WTC11 (cell line): ENCODE measurements at regions not wholly inside any gene's neighbourhood (a gene's known extent, or its start where the extent isn't known, plus 50 kb on each side); places are given as distances from the start of the nearest gene placed in this dataset.

ENCODE experiments used
- ATAC-seq: fragments of 200-7000 bp; cut with Tn5 transposase; 2 replicates; pipeline ENCODE4 v1.10.0; 2021; ENCODE audit warnings: mild to moderate bottlenecking, moderate library complexity
- CTCF ChIA-PET: fragments of 300-600 bp; sonication (Branson Sonifier 250); formaldehyde crosslinking; loops from one replicate; lab custom pipeline; 2021; ENCODE audit warnings: antibody characterized with exemption; lab: Charles Lee
- POLR2A ChIA-PET: fragments of 350-600 bp; sonication (Branson Sonifier 250); formaldehyde crosslinking; loops from one replicate; lab custom pipeline; 2021; ENCODE audit warnings: antibody characterized with exemption; lab: Charles Lee
- DNase-seq: peaks from one replicate; pipeline ENCODE4 v3.0.0; 2021; ENCODE audit warnings: low spot score
- H3K27ac Mint-ChIP-seq: 2 replicates; pipeline ENCODE4 v1.8.0; 2021; ENCODE audit warnings: mixed read lengths
- H3K27me3 Mint-ChIP-seq: 2 replicates; pipeline ENCODE4 v1.8.0; 2021; ENCODE audit warnings: low read depth, mild to moderate bottlenecking, moderate library complexity, mixed read lengths
- H3K36me3 Mint-ChIP-seq: 2 replicates; pipeline ENCODE4 v1.8.0; 2021; ENCODE audit warnings: mixed read lengths
- H3K4me1 Mint-ChIP-seq: 2 replicates; pipeline ENCODE4 v1.8.0; 2022; ENCODE audit warnings: mixed read lengths
- H3K4me3 Mint-ChIP-seq: 2 replicates; pipeline ENCODE4 v1.8.0; 2021; ENCODE audit warnings: mild to moderate bottlenecking, moderate library complexity, mixed read lengths
- H3K9me3 Mint-ChIP-seq: 2 replicates; pipeline ENCODE4 v1.8.0; 2021; ENCODE audit warnings: mixed read lengths
- ARID4B ChIP-seq: sonication (generic); formaldehyde crosslinking; IDR thresholded peaks from 2 replicates; pipeline ENCODE4 v1.8.0; 2023; ENCODE audit warnings: missing genetic modification reagents, mild to moderate bottlenecking, borderline replicate concordance
- ATF1 ChIP-seq: sonication (generic); formaldehyde crosslinking; IDR thresholded peaks from 2 replicates; pipeline ENCODE4 v1.8.1; 2023; ENCODE audit warnings: mild to moderate bottlenecking, moderate library complexity, missing genetic modification reagents
- ERG ChIP-seq: fragments of 250-450 bp; sonication (Bioruptor Pico); IDR thresholded peaks from 2 replicates; pipeline ENCODE4 v1.8.0; 2021; ENCODE audit warnings: mild to moderate bottlenecking
- FOXP1 ChIP-seq: sonication (generic); formaldehyde crosslinking; IDR thresholded peaks from 2 replicates; pipeline ENCODE4 v1.8.0; 2022; ENCODE audit warnings: missing genetic modification reagents, mild to moderate bottlenecking, moderate library complexity, borderline replicate concordance
- GTF2I ChIP-seq: fragments of 250-450 bp; sonication (Bioruptor Pico); conservative IDR thresholded peaks from 2 replicates; pipeline ENCODE4 v1.4.0; 2021; ENCODE audit warnings: mild to moderate bottlenecking
- HMGXB4 ChIP-seq: sonication (generic); formaldehyde crosslinking; IDR thresholded peaks from 2 replicates; pipeline ENCODE4 v1.8.1; 2023; ENCODE audit warnings: mild to moderate bottlenecking, moderate library complexity, missing genetic modification reagents
- JAZF1 ChIP-seq: fragments of 250-450 bp; sonication (Bioruptor Pico); IDR thresholded peaks from 2 replicates; pipeline ENCODE4 v1.9.0; 2021; ENCODE audit warnings: moderate library complexity, mild to moderate bottlenecking, inconsistent platforms
- MLX ChIP-seq: sonication (generic); formaldehyde crosslinking; IDR thresholded peaks from 2 replicates; pipeline ENCODE4 v1.8.1; 2023; ENCODE audit warnings: mild to moderate bottlenecking, missing genetic modification reagents, moderate library complexity
- MXD4 ChIP-seq: fragments of 250-450 bp; sonication (Bioruptor Pico); IDR thresholded peaks from 2 replicates; pipeline ENCODE4 v1.8.0; 2021; ENCODE audit warnings: mild to moderate bottlenecking, moderate library complexity, borderline replicate concordance
- NFYB ChIP-seq: sonication (generic); formaldehyde crosslinking; conservative IDR thresholded peaks from 2 replicates; pipeline ENCODE4 v1.8.0; 2022; ENCODE audit warnings: low read depth, missing genetic modification reagents
- PRDM15 ChIP-seq: sonication (generic); formaldehyde crosslinking; IDR thresholded peaks from 2 replicates; pipeline ENCODE4 v1.8.0; 2022; ENCODE audit warnings: missing genetic modification reagents
- TEAD1 ChIP-seq: sonication (generic); formaldehyde crosslinking; IDR thresholded peaks from 2 replicates; pipeline ENCODE4 v1.8.0; 2022; ENCODE audit warnings: mild to moderate bottlenecking, missing genetic modification reagents
- TEAD4 ChIP-seq: sonication (generic); formaldehyde crosslinking; IDR thresholded peaks from 2 replicates; pipeline ENCODE4 v1.8.0; 2022; ENCODE audit warnings: mild to moderate bottlenecking, missing genetic modification reagents
- USF1 ChIP-seq: sonication (generic); formaldehyde crosslinking; IDR thresholded peaks from 2 replicates; pipeline ENCODE4 v1.8.0; 2022; ENCODE audit warnings: mild to moderate bottlenecking, missing genetic modification reagents
- ZMAT4 ChIP-seq: fragments of 250-450 bp; sonication (Bioruptor Pico); IDR thresholded peaks from 2 replicates; pipeline ENCODE4 v1.9.0; 2021; ENCODE audit warnings: mild to moderate bottlenecking
- ZNF396 ChIP-seq: fragments of 250-450 bp; sonication (Bioruptor Pico); IDR thresholded peaks from 2 replicates; pipeline ENCODE4 v1.8.0; 2021; ENCODE audit warnings: mild to moderate bottlenecking, moderate library complexity, borderline replicate concordance
- ZNF671 ChIP-seq: fragments of 250-450 bp; sonication (Bioruptor Pico); IDR thresholded peaks from 2 replicates; pipeline ENCODE4 v1.8.0; 2021; ENCODE audit warnings: mild to moderate bottlenecking

- TF ChIP-seq HMGXB4 (CRISPR knock-in tag), result no peak
- no peak for TF ChIP-seq TEAD4 (CRISPR knock-in tag)
- TF ChIP-seq JAZF1 (CRISPR knock-in tag), result no peak
- no peak for TF ChIP-seq TEAD1 (CRISPR knock-in tag)
- TF ChIP-seq ZNF396 (CRISPR knock-in tag), result no peak
Measured at GRCh38 chr10:78540355-78541076, 506.9 kb downstream of the RPS24 start (continued).

- CTCF ChIA-PET, result interaction anchor here (1.3 kb wide), 1 partner anchor 239 kb away, joined by 4 read pairs; no protein-coding TSS in a partner anchor
- no peak overlapping the region for H3K27ac Mint-ChIP-seq
- ATAC-seq, result no peak
Measured at GRCh38 chr10:78541481-78542140, 507.9 kb downstream of the RPS24 start.

GRCh38 chr10:78542141-78542489 lies 508.5 kb downstream of the RPS24 start:
- Mint-ChIP-seq H3K36me3 (no peaks in the 10 kb centered on the region), H3K4me3 (no peak overlapping the region), H3K27me3 (no peaks in the 10 kb centered on the region; the same call in 1 of the 2 replicates), H3K27ac (no peak overlapping the region), H3K4me1 (peaks cover 12% of the 10 kb centered on the region), H3K9me3 (peaks cover 13% of the 10 kb centered on the region)
- ATAC-seq, result no peak
- ChIA-PET POLR2A (interaction anchor here (0.7 kb wide), 1 partner anchor 552 kb away, joined by 3 read pairs; no protein-coding TSS in a partner anchor), CTCF (interaction anchor here (1.3 kb wide), 1 partner anchor 239 kb away, joined by 4 read pairs; no protein-coding TSS in a partner anchor)
- no peak for DNase-seq
- TF ChIP-seq USF1 (CRISPR knock-in tag) (no peak), ATF1 (no peak), PRDM15 (CRISPR knock-in tag) (no peak), ZMAT4 (CRISPR knock-in tag) (no peak), MLX (CRISPR knock-in tag) (no peak), MXD4 (CRISPR knock-in tag) (no peak), ZNF396 (CRISPR knock-in tag) (no peak), GTF2I (no peak), TEAD4 (CRISPR knock-in tag) (no peak), NFYB (CRISPR knock-in tag) (no peak), ZNF671 (CRISPR knock-in tag) (no peak), ARID4B (CRISPR knock-in tag) (no peak)

More at GRCh38 chr10:78541481-78542140, 507.9 kb downstream of the RPS24 start:
- Mint-ChIP-seq H3K4me3 (no peak overlapping the region), H3K4me1 (peaks cover 12% of the 10 kb centered on the region)
- TF ChIP-seq FOXP1 (CRISPR knock-in tag) (no peak), ERG (CRISPR knock-in tag) (no peak)
- TF ChIP-seq, all 79 proteins: peak for 0
- Mint-ChIP-seq H3K36me3 (no peaks in the 10 kb centered on the region), H3K27me3 (no peaks in the 10 kb centered on the region; the same call in 1 of the 2 replicates), H3K9me3 (peaks cover 13% of the 10 kb centered on the region)
- POLR2A ChIA-PET, result no interaction called here
- no peak for DNase-seq
